ENCODE measurements at regions not wholly inside any gene's neighbourhood (a gene's known extent, or its start where the extent isn't known, plus 50 kb on each side); places are given as distances from the start of the nearest gene placed in this dataset.
A peak's percentile ranks its signal among the peaks of the same experiment; 100 is the strongest.
"Not testable (repeated sequence)": the region's sequence is repeated elsewhere in the genome, so short reads cannot be mapped to it uniquely, and the experiment has no call there.

DNA sequence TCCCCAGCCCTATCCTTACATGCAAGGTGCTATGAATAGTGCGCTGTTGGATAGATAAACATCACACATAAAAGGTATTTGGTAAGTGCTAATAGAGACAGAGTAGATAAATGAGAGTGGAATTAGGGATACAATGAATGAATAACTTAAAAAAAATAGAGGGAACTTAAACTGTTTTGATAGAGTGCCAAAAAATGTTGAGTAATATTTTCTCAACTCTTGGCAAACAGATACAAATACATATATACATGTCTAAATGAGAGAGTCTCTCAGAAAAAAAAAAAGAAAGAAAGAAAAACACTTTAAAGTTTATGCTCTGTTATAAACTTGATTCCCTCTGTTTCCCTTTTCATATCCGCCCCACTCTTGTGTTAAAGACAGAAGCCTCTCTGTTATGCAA, 667.4 kb downstream of the ROBO2 start:
- DNase-seq = no peak

DNA sequence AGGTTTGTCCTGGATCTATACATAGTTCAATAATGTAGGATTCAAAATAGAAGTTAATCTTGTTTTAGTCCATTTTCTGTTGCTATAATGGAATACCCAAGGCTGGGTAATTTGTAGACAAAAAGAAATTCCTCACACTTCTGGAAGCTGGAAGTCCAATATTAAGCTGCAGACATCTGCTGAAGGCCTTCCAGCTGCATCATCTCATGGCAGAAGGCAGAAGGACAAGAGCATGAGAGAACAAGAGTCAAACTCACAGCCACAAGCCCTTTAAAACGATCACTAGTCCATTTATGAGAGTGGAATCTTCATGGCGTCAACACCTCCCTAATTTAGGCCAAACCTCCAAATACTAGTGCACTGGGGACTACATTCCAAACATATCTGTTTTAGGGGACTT, 669.3 kb downstream of the ROBO2 start:
- DNase-seq = no peak

DNA sequence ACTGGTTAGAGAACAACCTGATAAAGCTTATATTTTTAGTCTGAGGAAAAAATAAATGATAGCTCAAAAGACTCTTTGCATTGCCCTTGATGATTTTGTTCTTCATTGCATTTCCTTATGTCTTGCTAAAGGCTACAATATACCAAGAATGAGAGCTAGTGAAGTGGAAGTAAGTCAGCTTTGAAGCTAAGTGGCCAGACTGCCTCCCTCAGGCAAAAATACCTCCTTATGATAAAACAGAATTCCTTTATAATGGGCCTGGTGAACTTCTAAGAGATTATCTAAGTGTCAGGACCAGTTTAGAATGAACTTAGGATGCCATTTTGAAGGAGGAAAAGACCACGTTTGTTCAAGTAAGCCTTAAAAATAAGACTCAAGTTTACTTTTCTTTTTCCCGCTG, 678.4 kb downstream of the ROBO2 start:
- no peak for DNase-seq

DNA sequence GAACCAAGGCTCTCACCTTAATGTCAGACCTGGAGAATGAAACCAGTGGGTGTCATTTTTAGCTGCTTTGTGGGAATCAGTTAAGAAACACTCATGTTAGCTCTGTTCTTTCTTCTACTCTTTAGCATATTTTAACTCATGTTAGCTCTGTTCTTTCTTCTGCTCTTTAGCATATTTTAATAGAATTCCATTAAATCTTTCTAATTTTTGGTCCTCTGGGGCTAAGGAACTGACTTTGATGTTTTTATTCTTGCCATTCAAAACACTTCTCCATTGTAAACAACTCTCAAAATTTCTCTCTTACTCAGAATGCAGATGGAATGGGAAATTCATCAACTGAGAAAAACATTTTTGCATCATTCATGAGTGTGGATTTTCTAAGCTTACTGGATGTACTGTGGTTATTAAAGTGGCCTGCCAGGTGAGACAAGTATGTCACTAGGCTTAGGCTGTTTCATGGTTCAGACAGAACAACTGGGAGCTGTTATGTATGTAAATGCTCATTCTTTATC, 680.6 kb downstream of the ROBO2 start:
- DNase-seq = no peak

DNA sequence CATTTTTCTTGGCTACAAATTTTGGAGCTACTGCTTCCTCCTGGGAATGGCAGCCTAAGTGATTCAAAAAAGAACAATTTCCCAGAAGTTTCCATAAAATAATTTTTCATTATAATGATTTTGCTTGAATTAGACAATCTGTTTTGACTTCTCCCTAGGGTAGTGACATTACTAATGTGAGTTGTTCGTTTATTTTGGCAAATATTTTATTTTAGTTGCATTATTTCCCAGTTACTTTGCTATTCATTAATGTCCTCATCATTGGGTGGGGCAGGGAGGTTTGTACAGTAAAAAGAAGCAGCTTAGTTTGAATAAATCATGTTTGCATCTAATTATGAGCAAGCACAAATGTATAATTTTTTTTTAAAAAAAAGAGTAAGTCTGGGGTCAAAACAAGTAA, 686.6 kb downstream of the ROBO2 start:
- DNase-seq = no peak

DNA sequence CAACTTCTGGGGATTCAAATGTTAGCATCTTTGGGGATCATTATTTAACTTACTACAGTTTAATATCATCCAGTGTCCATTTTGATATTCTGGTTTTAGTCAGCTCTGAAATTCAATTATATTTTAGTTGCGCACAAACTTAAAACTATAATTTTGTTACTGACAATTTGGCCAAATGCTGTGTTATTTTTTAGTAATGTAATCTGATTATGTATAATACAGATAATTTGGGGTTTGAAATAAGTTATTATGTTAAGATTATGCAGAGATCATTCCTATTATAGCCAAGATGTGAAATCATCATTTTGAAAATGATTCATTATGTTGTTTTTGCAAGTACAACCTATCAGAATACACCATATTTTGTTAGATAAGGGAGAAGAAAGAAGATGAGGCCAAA, 706.1 kb downstream of the ROBO2 start:
- DNase-seq = no peak

DNA sequence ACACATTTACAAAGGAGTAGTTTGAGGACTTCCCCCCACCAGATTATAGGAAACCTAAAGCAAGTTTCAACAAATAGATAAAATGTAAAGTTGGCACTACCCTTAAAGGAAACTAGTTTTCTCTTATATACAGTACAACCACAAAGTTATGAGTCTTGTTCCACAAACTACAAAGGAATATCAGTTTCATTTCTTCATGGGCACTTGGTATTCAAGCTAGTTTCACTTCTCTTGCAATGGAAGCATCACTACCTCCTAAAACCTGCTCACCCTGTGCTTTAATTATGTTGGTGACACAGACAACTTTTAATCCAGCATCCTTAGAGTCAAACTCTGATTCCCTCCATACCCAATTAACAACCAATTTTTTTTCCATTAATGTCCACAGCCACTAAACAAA, 707.0 kb downstream of the ROBO2 start:
- no peak for DNase-seq

DNA sequence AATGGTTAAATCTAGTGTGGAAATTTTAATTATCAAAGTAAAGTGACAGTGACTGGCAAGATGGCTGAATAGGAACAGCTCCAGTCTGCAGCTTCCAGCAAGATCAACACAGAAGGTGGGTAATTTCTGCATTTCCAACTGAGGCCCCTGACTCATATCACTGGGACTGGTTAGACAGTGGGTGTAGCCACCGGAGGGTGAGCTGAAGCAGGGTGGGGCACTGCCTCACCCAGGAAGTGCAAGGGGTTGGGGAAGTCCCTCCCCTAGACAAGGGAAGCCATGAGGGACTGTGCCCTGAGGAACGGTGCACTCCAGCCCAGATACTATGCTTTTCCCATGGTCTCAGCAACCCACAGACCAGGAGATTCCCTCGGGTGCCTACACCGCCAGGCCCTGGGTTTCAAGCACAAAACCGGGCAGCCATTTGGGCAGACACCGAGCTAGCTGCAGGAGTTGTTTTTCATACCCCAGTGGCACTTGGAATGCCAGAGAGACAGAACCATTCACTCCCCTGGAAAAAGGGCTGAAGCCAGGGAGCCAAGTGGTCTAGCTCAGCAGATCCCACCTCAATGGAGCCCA, 716.6 kb downstream of the ROBO2 start:
- not testable (repeated sequence) for DNase-seq

DNA sequence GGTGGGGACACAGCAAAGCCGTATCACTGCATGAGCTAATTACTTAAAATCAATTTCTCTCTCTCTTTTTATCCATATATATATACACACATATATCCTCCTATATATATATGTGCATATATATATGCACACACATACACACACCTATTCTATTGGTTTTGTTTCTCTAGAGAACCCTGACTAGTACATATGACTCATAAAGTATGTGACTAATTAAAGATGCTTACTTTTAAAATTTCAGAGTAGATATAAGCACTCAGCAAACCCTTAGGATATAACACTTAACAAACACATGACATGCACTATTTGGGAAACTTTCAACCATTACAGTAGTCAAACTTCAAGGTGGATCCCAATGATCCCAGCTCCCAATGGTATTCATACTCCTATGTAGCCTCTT, 732.6 kb downstream of the ROBO2 start:
- no peak for DNase-seq

DNA sequence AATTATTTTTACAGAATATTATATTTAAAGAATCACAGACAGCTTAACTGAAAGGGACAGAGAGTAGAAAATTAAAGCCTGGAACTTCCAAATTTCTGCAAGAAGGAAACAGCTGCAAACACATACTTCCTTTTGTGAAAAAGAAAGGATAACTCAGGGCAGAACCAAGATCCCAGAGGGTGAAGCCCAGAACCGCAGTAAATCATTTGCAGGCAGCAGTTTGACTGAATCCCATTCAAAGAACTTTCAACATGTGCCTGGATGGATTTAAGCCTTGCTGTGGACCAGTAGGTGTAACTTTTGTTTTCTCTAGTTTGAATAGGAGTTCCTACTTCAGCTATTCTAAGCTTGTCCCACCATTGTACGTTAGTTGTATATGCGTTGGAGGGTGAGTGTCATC, 733.2 kb downstream of the ROBO2 start:
- no peak for DNase-seq

DNA sequence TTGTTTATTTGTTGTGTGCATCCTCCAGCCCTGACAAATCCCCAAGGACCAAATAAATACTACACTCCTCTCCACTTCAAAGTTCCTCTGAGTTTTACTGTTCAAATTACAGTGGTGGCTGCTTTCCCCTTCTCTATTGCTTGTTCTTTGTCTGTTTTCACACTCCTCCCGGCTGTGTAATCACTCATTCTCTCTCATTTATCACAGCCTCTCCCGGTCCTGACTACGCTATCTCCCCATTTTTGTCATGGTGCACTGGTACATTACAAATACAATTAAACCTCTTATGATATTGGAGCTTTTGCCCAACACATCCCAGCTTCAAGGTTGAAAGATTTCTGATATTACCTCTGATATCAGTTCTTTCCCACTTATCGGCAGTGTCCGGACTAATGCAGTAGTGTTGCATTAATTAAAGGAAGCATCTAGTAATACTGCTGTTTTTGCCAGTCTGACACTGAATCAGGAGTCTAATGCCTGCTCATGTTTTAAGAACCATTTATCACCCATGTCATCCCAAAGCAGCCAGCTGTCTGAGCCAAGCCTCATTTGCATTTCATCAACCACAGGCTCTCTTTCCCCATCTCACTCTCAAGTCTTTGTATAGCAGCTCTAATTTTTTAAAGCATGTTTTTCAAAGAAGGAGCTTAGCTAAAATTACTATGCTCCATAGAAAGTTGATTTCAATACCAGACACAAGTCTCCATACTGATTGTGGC, 740.5 kb downstream of the ROBO2 start:
- DNase-seq = no peak

DNA sequence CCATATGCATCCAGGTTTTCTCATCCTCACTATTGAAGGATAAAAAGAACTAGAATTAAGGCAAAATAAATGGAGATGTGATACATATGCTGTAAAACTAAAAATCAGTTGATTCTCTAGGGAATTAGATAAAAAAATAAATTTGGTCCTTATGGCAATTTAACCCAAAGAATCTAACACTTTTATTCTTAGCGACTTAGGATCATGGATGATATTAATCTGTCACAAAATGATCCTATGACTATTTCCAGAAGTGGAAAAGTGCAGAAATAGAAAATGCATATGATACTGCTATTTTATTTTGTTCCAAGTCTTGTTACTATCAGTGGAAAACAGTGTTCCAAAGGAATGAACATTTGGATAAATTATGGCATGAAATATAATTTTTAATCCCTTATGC, 746.3 kb downstream of the ROBO2 start:
- no peak for DNase-seq

DNA sequence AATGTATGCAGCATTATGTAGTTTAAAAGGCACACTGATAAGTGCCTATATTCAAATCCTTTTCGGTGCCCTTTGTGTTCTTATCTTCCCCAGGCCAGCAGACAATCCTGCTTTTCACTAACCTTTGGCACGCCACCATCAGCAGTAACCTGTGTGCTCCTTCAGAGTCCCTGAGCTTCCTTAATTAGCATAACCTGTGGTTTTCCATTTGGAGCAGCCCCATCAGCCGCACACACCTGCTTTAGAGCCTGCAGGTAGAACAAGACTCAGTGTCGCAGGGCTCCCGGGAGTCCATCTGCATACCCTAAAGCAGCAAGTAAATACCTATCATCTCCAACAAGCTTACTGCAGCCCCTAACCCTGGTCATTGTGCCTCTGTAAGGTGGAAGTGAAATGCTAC, 755.1 kb downstream of the ROBO2 start:
- DNase-seq = no peak

DNA sequence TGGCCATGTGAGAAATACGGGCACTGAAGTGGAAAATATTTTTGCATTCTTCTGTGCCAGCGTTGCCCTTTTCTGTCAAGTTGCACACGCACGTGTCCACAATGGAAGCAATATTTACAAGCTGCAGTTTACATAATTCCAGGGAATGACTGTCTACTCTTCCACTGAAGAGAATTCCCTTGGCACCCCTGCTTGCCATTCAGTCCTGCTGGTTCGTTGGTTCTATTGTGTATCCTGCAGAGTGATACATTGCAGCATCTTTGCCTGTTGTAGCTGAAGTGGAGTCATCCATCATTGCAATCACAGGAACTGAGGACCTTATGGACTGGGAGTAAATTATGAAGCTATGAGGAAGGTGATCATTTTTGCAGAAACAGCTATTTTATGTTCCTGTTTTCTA, 759.4 kb downstream of the ROBO2 start:
- DNase-seq = no peak

DNA sequence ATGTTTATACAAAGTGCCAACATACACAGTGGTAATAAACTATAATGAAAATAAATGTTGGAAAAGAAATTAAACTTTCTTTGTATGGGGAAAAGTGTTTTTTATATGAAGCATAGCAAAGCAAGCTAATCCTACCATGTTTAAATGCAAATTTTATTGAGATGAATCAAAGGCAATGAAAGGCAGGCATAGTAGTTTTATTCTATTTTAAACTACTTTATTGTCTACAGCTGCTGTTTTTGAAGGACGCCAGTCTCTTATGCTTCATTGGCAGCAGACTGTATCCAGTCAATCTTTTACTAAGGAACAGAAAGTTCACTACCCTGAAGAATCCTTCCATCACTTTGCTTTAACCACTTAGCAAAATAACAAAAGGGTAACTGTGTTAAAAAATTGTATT, 761.0 kb downstream of the ROBO2 start:
- no peak for DNase-seq

DNA sequence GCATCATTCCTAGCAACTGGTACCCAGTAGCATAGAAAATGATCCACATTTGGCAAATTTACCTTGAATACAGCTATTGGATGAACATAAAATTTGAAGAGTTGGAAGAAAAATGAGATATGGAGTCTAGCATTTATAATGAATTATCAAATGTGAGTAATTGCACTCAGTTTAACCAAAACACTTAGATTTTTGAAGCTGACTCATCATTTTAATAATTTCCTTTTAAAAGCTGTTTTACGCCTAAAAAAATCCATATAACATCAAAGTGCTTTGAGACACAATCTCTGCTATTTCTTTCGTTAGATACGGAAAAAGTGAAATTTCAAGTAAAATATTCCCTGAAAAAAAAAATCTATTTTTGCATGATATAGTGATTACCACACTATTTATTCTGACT, 767.4 kb downstream of the ROBO2 start:
- DNase-seq = no peak

DNA sequence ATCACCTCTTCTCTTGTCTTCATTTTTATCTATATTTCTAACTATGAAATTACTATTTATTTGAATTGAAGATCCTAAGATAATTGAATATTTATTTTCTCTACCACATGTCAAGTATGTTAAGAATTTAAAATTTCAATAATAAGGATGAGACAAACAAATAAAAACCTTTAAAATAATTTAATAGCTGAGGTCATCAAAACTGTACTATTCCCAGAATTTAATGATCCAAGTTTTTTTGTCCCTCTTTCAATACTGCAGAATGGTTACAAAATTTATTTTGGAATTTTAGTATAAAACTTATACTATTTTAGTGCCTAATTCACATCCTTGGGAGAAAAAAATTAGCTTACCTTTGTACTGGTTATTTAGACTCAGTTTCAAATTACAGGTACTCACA, 774.9 kb downstream of the ROBO2 start:
- DNase-seq = no peak

DNA sequence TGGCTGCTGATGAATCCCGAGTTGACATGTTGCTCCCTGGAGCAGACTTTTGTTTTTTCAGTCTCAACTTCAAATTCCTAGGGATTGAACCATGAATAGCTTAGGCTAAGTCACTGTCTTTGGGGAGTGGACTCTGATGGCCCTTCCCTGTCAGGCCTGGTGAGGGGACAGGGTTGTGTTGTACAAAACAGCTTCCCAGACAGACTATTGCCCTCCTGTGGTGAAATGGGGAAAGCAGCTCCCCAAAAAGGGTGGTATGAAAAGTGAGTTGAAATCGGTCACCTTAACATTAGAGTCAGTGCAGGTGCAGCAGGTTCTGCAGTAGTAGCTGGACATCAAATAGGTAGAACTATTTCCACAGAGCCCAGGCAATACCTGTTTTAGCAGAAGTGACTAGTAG, 775.6 kb downstream of the ROBO2 start:
- DNase-seq = no peak

DNA sequence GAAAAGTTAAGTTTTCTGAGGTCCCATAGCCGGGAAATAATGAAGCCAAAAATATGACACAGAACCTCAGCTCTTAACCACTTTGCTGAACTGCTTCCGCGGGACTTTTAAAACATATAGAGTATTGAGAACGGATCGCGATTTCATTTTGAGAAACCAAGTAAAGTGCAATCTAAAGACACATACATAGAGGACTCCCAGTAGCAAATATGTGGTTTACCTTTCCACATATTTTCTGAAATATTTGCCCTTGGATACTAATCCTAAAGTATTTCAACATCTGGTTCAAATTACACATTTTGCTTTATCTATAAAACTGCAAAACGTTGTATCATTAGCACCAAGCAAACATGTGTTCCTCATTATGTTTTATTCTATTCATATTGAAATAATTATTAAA, 776.5 kb downstream of the ROBO2 start:
- DNase-seq = peak; percentile 61

DNA sequence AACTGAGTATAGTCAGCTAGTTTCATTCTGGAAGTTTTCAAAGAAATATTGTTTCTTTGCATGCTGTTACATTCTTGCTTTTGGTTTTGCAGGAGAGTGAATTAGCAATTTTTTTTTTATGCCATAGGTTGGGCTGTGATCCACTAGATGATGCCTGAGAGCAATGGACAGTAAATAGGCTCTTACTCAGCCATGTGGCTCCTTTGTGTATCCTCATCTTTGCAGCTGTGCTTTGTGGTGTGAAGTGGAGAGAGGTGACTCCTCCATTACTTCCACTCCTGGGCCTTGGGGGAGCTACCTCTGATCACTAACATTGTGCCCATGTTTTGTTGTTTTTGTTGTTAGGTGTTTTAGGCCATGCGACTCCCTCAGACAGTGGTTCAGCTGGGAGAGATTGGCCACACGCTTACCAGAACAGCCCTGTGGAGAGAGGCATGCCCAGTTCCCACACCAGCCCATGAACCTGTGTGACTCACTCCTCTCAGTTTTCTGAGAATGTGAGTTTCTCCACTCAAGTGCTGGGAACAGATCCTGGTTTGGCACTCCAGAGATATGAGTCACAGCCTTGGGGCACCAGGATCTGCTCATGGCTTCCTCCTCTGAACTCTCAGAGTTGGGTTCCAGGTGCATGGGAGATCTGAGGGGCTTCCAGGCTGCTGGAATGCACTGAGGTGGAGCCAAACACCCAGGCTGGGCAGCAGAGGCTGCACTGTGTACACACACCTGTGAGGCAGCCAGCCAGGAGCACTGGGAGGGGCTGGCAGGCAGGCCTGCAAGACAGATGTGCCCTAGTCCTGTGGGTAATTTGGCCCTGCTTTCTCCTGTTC, 785.3 kb downstream of the ROBO2 start:
- DNase-seq = peak; percentile 80

DNA sequence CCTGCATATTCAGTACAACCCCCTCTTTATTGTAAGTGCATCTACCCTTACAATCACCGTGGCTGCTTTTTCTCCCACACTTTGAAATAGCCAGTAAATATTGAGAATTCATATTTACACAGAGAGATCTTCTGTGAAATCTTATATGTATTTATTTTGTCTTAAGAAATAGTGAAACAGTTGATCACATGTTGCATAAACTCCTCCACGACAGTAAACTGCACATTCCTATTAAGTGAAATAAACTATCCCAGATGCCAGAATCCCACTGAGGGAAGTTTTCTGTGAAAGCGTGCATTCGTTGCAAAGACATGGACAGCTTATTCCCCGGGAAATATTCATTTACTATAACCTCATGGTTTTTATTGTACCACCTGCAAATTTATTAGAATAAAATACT, 796.0 kb downstream of the ROBO2 start:
- peak; percentile 13 for DNase-seq

DNA sequence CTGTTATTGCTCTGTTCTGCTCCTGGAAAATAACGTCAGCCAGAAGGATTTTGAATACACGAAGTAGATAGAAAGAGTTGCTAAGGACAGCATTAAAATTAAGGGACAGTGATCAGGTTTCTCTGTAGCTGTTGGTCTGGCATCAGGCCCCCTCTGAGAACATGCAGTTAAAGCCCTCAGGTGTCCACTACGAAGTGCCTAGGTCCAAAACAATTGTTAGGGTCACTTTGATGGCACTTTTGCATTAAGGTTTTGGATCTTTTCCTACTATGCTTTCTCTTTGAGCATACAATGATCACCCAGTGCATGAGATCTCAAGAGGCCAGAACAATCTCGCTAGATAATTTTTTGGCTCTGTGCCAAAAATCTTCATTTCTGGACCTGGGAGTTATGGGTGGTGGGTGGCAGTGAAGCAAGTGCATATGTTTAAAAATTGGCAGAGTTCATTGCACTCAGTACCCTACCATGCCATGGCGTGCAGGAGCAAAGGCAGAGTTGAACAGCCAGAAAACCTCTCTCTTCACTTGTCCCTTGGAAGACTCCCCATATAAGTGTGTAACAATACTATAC, 797.6 kb downstream of the ROBO2 start:
- no peak for DNase-seq

DNA sequence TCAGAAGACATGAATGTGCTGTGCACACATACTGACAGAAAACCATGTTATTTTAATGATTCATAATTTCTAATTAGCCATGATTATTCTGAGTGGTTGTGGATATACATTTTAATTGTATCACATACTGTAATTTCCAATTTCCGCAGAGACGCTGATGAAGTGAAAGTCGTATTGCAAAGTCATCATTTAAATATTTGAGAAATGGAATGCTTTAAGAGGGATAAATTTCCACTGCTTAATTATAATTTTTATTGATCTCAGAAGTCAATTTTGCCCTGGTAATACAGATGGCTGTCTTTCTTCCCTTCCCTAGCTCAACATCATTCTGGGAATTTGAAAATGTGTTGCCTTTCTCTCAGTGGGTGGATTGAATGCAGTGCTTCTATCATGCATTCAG, 819.3 kb downstream of the ROBO2 start:
- no peak for DNase-seq

DNA sequence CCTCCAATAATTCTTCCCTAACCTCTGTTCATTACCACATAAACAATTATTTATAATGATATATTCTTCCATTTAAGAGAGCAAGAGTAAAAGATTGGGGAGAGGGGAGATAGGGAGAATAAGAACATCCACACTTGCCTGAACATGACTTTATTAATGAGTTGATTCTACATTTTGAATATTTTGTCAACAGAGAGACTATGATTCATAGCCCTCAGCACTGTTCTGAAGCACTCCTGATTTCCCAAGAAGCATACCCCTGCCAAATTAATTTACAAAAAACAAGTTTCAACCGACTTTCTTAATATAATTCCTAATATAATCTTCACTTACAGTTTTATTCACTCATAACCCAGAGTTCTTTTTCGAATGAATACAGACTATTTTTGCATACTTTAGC, 828.8 kb downstream of the ROBO2 start:
- no peak for DNase-seq

All from fibroblast of upper back skin (primary cell).